K562 (cell line): ENCODE measurements at regions not wholly inside any gene's neighbourhood (a gene's known extent, or its start where the extent isn't known, plus 50 kb on each side); places are given as distances from the start of the nearest gene placed in this dataset.

Experiments
- ATAC-seq: fragments of 200-7000 bp; cut with Tn5 transposase; 3 replicates; pipeline ENCODE4 v1.9.1; 2020; ENCODE audit warnings: moderate library complexity
- BruUV-seq: library from RNA; stranded (reverse); fragments of 400-500 nt; replicated peaks from 2 replicates; lab custom pipeline; 2021; lab: Mats Ljungman, UMichigan
- CTCF ChIA-PET: fragments of 300-600 bp; formaldehyde crosslinking; extraction: SDS; loops from one replicate; lab custom pipeline; 2021; ENCODE audit warnings: low intra/inter-chr PET ratio; lab: Yijun Ruan, JAX
- POLR2A ChIA-PET: fragments of 300-600, 350-650 bp; sonication (Branson Sonifier 250); formaldehyde crosslinking; extraction: SDS; loops from one replicate; lab custom pipeline; 2021; ENCODE audit warnings: antibody characterized with exemption, inconsistent platforms; lab: Yijun Ruan, JAX
- DNase-seq, 4 experiments: peaks; one replicate each; pipeline versions ENCODE4 v3.0.0 to v3.0.0-alpha.2; 2011 to 2018; ENCODE audit warnings: low spot score in 3 of 4, mixed read lengths in 3 of 4; ENCODE audit errors: extremely low read depth in 1 of 4
- FAIRE-seq: peaks from 2 replicates; lab custom pipeline; 2011; peaks lifted over from hg19 to GRCh38; lab: Jason Lieb, UNC
- H2AFZ ChIP-seq: 2 replicates; pipeline ENCODE4 v1.6.0; 2011; ENCODE audit warnings: low read depth, low read length, control low read depth, inconsistent platforms
- H3K27ac ChIP-seq: fragments of 200-600 bp; 3 replicates; pipeline ENCODE4 v1.8.0; 2011; ENCODE audit warnings: low read depth, mild to moderate bottlenecking, control low read depth, inconsistent platforms, low read length, moderate library complexity, mixed read lengths; ENCODE audit errors: extremely low read depth
- H3K27me3 ChIP-seq, 2 experiments: fragments of 300-600 bp in 1 of 2; 2 replicates in 1 of 2; 3 replicates in 1 of 2; pipeline versions ENCODE4 v1.6.0 to v1.8.0; 2011; ENCODE audit warnings: inconsistent platforms in 2 of 2, low read length in 2 of 2, mild to moderate bottlenecking in 1 of 2, mixed read lengths in 1 of 2, moderate library complexity in 1 of 2; ENCODE audit not compliant: control insufficient read depth in 2 of 2, insufficient read depth in 2 of 2
- H3K36me3 ChIP-seq: fragments of 300-600 bp; 3 replicates; pipeline ENCODE4 v1.8.0; 2011; ENCODE audit warnings: mild to moderate bottlenecking, low read length, inconsistent platforms; ENCODE audit not compliant: control insufficient read depth, insufficient read depth
- H3K4me1 ChIP-seq, 2 experiments: fragments of 200-600 bp in 1 of 2; replicated peaks in 1 of 2; 2 replicates in 1 of 2; 3 replicates in 1 of 2; pipeline versions ENCODE4 v1.5.1 to v1.8.0; 2011; ENCODE audit warnings: inconsistent platforms in 2 of 2, low read length in 2 of 2, mild to moderate bottlenecking in 1 of 2, mixed read lengths in 1 of 2, moderate library complexity in 1 of 2; ENCODE audit not compliant: control insufficient read depth in 2 of 2, insufficient read depth in 2 of 2
- H3K4me2 ChIP-seq: 2 replicates; pipeline ENCODE4 v1.6.1; 2011; ENCODE audit warnings: low read length, control low read depth, inconsistent platforms, mixed read lengths; ENCODE audit not compliant: insufficient read depth
- H3K4me3 ChIP-seq: fragments of 200-600 bp; sonication (generic), shearing (Covaris generic); 2 replicates; pipeline ENCODE4 v1.5.1; 2016; ENCODE audit warnings: control low read depth, inconsistent platforms
- H3K79me2 ChIP-seq: fragments of 200-600 bp; 3 replicates; pipeline ENCODE4 v1.8.0; 2011; ENCODE audit warnings: low read length, inconsistent platforms; ENCODE audit not compliant: control insufficient read depth, insufficient read depth
- H3K9ac ChIP-seq, 2 experiments: 2 replicates each; pipeline versions ENCODE4 v1.6.0 to v1.6.1; 2011; ENCODE audit warnings: low read depth in 2 of 2, low read length in 2 of 2, control low read depth in 1 of 2, inconsistent platforms in 1 of 2, mild to moderate bottlenecking in 1 of 2, mixed read lengths in 1 of 2; ENCODE audit not compliant: insufficient read depth in 1 of 2
- H3K9me1 ChIP-seq: one replicate; pipeline ENCODE4 v1.6.0; 2011; ENCODE audit warnings: inconsistent platforms, mild to moderate bottlenecking, low read length, moderate library complexity; ENCODE audit not compliant: control insufficient read depth, insufficient read depth
- H3K9me3 ChIP-seq: replicated peaks from 2 replicates; pipeline ENCODE4 v1.5.1; 2011; ENCODE audit warnings: low read depth, low read length, inconsistent platforms; ENCODE audit not compliant: control insufficient read depth, insufficient read depth
- H4K20me1 ChIP-seq: replicated peaks from 2 replicates; pipeline ENCODE4 v1.6.1; 2011; ENCODE audit warnings: low read length, inconsistent platforms, mixed read lengths; ENCODE audit not compliant: control insufficient read depth, insufficient read depth
- CBFA2T3 ChIP-seq: fragments of 450-650 bp; IDR thresholded peaks from 2 replicates; pipeline ENCODE4 v1.6.1; 2017
- CBFB ChIP-seq: sonication (generic); formaldehyde crosslinking; IDR thresholded peaks from 2 replicates; pipeline ENCODE4 v1.4.0; 2020; ENCODE audit warnings: mild to moderate bottlenecking, missing genetic modification reagents
- CBX8 ChIP-seq: fragments of 200-600 bp; sonication (generic); IDR thresholded peaks from 2 replicates; pipeline ENCODE4 v1.6.1; 2012; ENCODE audit warnings: borderline replicate concordance, mixed run types, low read depth, mild to moderate bottlenecking, moderate library complexity, mixed read lengths, low read length, control low read depth, inconsistent platforms; ENCODE audit not compliant: poor library complexity, severe bottlenecking; ENCODE audit errors: extremely low read depth
- CCNT2 ChIP-seq: IDR thresholded peaks from 2 replicates; pipeline ENCODE4 v1.6.1; 2011; ENCODE audit warnings: borderline replicate concordance, low read depth, mild to moderate bottlenecking, moderate library complexity, mixed read lengths, low read length; ENCODE audit not compliant: insufficient read length; ENCODE audit errors: extremely low read depth
- EGR1 ChIP-seq: fragments of 450-650 bp; conservative IDR thresholded peaks from 2 replicates; pipeline ENCODE4 v1.6.1; 2017; ENCODE audit warnings: mild to moderate bottlenecking
- GABPA ChIP-seq: fragments of 200-800 bp; sonication (Bioruptor generic); conservative IDR thresholded peaks from 2 replicates; pipeline ENCODE4 v1.6.1; 2016; ENCODE audit warnings: low read depth, missing genetic modification characterization, missing compliant biosample characterization
- GTF2A2 ChIP-seq: IDR thresholded peaks from 2 replicates; pipeline ENCODE4 v1.6.1; 2016; ENCODE audit warnings: mild to moderate bottlenecking, missing genetic modification characterization, missing compliant biosample characterization
- KAT8 ChIP-seq: fragments of 450-650 bp; IDR thresholded peaks from 2 replicates; pipeline ENCODE4 v1.6.1; 2016; ENCODE audit warnings: low read depth, mild to moderate bottlenecking
- MCM5 ChIP-seq: fragments of 450-650 bp; IDR thresholded peaks from 2 replicates; pipeline ENCODE4 v1.6.1; 2016; ENCODE audit warnings: low read depth
- RFX1 ChIP-seq: fragments of 450-650 bp; IDR thresholded peaks from 2 replicates; pipeline ENCODE4 v1.6.1; 2016; ENCODE audit warnings: mild to moderate bottlenecking, moderate library complexity
- SMARCA4 ChIP-seq: fragments of 450-650 bp; IDR thresholded peaks from 2 replicates; pipeline ENCODE4 v1.6.1; 2016
- TBL1XR1 ChIP-seq, 2 experiments: IDR thresholded peaks; 2 replicates each; pipeline ENCODE4 v1.6.1; 2012; ENCODE audit warnings: improper control_type of control experiment in 2 of 2, low read length in 2 of 2, mild to moderate bottlenecking in 1 of 2
- ZNF134 ChIP-seq: fragments of 250-450 bp; sonication (Bioruptor Pico); conservative IDR thresholded peaks from 2 replicates; pipeline ENCODE4 v1.4.0; 2020
- ZNF76 ChIP-seq: fragments of 250-450 bp; sonication (Bioruptor Pico); IDR thresholded peaks from 2 replicates; pipeline ENCODE4 v1.4.0; 2020; ENCODE audit warnings: mild to moderate bottlenecking, moderate library complexity, borderline replicate concordance
- WGBS: fragments of 100-300 bp; shearing (Covaris generic); methylation state at CpG from one replicate; pipeline ENCODE4 v1.1.6; 2016; ENCODE audit warnings: low coverage, mixed read lengths; ENCODE audit not compliant: insufficient coverage; ENCODE audit errors: missing lambda C conversion rate; 5-methylcytosine and 5-hydroxymethylcytosine counted together
- in situ Hi-C: fragments of 300-500 bp; cut with MboI; formaldehyde crosslinking; loops from 4 replicates; pipeline ENCODE4 v1.15.0; 2018; ENCODE audit warnings: inconsistent platforms, mixed read lengths
- intact Hi-C: fragments of 100-400 bp; cut with micrococcal nuclease; formaldehyde crosslinking; loops from 2 replicates; pipeline ENCODE4 v1.14.2; 2022
- TF ChIP-seq, protein P1 (sequence below): fragments of 450-650 bp; IDR thresholded peaks from 2 replicates; pipeline ENCODE4 v1.7.1; 2018; ENCODE audit warnings: mild to moderate bottlenecking, low read depth; ENCODE audit not compliant: partially characterized antibody

DNA sequence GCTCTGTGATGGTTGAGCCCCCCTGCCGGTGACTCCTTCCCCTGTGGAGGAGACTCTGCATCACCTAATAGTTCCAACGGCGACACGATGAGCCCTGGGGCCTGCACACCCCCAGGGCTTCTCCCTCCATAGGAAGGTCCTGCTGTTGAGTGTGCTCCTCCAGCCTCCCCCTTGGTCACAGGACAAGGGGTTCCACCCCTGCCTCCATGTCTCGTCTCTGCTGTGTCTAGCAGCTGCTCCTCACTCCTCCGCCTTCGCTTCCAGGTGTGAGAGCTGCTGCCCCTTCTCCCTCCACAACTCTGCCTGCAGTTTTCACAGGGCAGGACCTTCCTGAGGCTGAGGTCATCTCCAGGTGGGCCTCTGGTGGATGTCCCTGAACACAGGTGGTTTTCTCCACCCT lies 1416.1 kb downstream of the TBC1D22A start:
- BruUV-seq, result no TSS peak
- no peak overlapping the region for H3K4me3 ChIP-seq
- ATAC-seq (no peak), FAIRE-seq (no peak), DNase-seq (no peak)
- H3K36me3 ChIP-seq, result no peaks in the 10 kb centered on the region
- 0% methylated on average over 7 of the region's 7 CpGs for WGBS
- H3K27ac ChIP-seq, result no peak overlapping the region
- intact Hi-C loops, result no loop called here
- no peaks in the 10 kb centered on the region for H3K9me3 ChIP-seq
- no peaks in the 10 kb centered on the region; a peak in 1 of 5 replicates for H3K27me3 ChIP-seq
- no peaks in the 10 kb centered on the region for H3K9me1 ChIP-seq
- H3K4me2 ChIP-seq, result no peak overlapping the region
- no peaks in the 10 kb centered on the region for H4K20me1 ChIP-seq
- in situ Hi-C loops, result no loop called here
- H3K9ac ChIP-seq, result no peak overlapping the region
- no peaks in the 10 kb centered on the region for H3K79me2 ChIP-seq
- CTCF ChIA-PET, result no interaction called here
- no peak for TF ChIP-seq EGR1
- TF ChIP-seq ZNF134 (CRISPR knock-in tag), result no peak
- no peak for TF ChIP-seq GABPA (tag)
- no peak for TF ChIP-seq CBX8
- TF ChIP-seq SMARCA4, result no peak
- TF ChIP-seq TBL1XR1 (IDR thresholded peaks at IDR 0.05; ENCODE audit: low read length in 2 of 2), result no peak
- no peak for TF ChIP-seq CCNT2
- TF ChIP-seq CBFA2T3, result no peak
- no peak for TF ChIP-seq GTF2A2 (tag)
- TF ChIP-seq CBFB (CRISPR knock-in tag), result no peak
- TF ChIP-seq, protein P1, sequence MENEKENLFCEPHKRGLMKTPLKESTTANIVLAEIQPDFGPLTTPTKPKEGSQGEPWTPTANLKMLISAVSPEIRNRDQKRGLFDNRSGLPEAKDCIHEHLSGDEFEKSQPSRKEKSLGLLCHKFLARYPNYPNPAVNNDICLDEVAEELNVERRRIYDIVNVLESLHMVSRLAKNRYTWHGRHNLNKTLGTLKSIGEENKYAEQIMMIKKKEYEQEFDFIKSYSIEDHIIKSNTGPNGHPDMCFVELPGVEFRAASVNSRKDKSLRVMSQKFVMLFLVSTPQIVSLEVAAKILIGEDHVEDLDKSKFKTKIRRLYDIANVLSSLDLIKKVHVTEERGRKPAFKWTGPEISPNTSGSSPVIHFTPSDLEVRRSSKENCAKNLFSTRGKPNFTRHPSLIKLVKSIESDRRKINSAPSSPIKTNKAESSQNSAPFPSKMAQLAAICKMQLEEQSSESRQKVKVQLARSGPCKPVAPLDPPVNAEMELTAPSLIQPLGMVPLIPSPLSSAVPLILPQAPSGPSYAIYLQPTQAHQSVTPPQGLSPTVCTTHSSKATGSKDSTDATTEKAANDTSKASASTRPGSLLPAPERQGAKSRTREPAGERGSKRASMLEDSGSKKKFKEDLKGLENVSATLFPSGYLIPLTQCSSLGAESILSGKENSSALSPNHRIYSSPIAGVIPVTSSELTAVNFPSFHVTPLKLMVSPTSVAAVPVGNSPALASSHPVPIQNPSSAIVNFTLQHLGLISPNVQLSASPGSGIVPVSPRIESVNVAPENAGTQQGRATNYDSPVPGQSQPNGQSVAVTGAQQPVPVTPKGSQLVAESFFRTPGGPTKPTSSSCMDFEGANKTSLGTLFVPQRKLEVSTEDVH, result no peak
- TF ChIP-seq KAT8, result no peak
- TF ChIP-seq ZNF76, result no peak
- no peak for TF ChIP-seq MCM5
- no peak for TF ChIP-seq RFX1
- TF ChIP-seq, all 486 proteins: peak for 0
- POLR2A ChIA-PET, result no interaction called here
- Histone ChIP-seq H3K4me1 (no peaks in the 10 kb centered on the region), H2AFZ (no peak overlapping the region)
